T-cell (primary cell): ENCODE measurements at regions not wholly inside any gene's neighbourhood (a gene's known extent, or its start where the extent isn't known, plus 50 kb on each side); places are given as distances from the start of the nearest gene placed in this dataset.

ENCODE experiments used
- ATAC-seq, 4 experiments: fragments of 200-7000 bp in 3 of 4; fragments of 150-1000 bp in 1 of 4; cut with Tn5 transposase; replicated peaks in 1 of 4; 1 replicate in 3 of 4; 2 replicates in 1 of 4; pipeline ENCODE4 v1.10.0; 2021; ENCODE audit warnings: moderate library complexity in 3 of 4, mild to moderate bottlenecking in 2 of 4, moderate number of reproducible peaks in 1 of 4
- CTCF ChIA-PET, 2 donors: fragments of 300-600 bp; sonication (Branson Sonifier 250); formaldehyde crosslinking; loops; one replicate each; lab custom pipeline; 2022; ENCODE audit warnings: antibody characterized with exemption in 2 of 2; lab: Charles Lee
- POLR2A ChIA-PET, 2 donors: fragments of 300-600 bp; sonication (Branson Sonifier 250); formaldehyde crosslinking; loops; one replicate each; lab custom pipeline; 2022; ENCODE audit warnings: antibody characterized with exemption in 2 of 2; lab: Charles Lee
- DNase-seq, 35 experiments: peaks; one replicate each; pipeline versions ENCODE4 v3.0.0 to v3.0.0-alpha.2; 2013 to 2023
- H3K27ac ChIP-seq: one replicate; pipeline ENCODE4 v1.5.1; 2013; ENCODE audit warnings: low read length
- H3K27me3 ChIP-seq, 2 experiments: replicated peaks in 1 of 2; 1 replicate in 1 of 2; 2 replicates in 1 of 2; pipeline versions ENCODE4 v1.6.1 to v1.7.0; 2013; ENCODE audit warnings: low read length in 1 of 2, mixed read lengths in 1 of 2; ENCODE audit not compliant: control insufficient read depth in 2 of 2, insufficient read depth in 2 of 2; ENCODE audit errors: extremely low read depth in 1 of 2
- H3K36me3 ChIP-seq, 2 donors: 1 replicate in 1 of 2; 2 replicates in 1 of 2; pipeline versions ENCODE4 v1.6.1 to v1.7.0; 2013; ENCODE audit warnings: low read length in 1 of 2; ENCODE audit not compliant: control insufficient read depth in 2 of 2, insufficient read depth in 1 of 2; ENCODE audit errors: extremely low read depth in 1 of 2
- H3K4me1 ChIP-seq, 2 experiments: 1 replicate in 1 of 2; 2 replicates in 1 of 2; pipeline versions ENCODE4 v1.6.1 to v1.7.0; 2013; ENCODE audit warnings: low read length in 2 of 2, mixed read lengths in 1 of 2; ENCODE audit not compliant: insufficient read depth in 2 of 2, control insufficient read depth in 1 of 2; ENCODE audit errors: extremely low read depth in 1 of 2
- H3K4me3 ChIP-seq, 2 donors: 1 replicate in 1 of 2; 2 replicates in 1 of 2; pipeline versions ENCODE4 v1.5.1 to v1.7.0; 2013; ENCODE audit warnings: mild to moderate bottlenecking in 2 of 2, low read length in 1 of 2, moderate library complexity in 1 of 2; ENCODE audit not compliant: control insufficient read depth in 1 of 2; ENCODE audit errors: extremely low read depth in 1 of 2
- H3K9me3 ChIP-seq: 2 replicates; pipeline ENCODE4 v1.7.0; 2013
- H3K27ac Mint-ChIP-seq, 2 donors: one replicate each; pipeline ENCODE4 v1.8.0; 2020 to 2021; ENCODE audit warnings: mild to moderate bottlenecking in 2 of 2, mixed read lengths in 2 of 2
- H3K27me3 Mint-ChIP-seq, 2 donors: one replicate each; pipeline ENCODE4 v1.8.0; 2021 to 2022; ENCODE audit warnings: mixed read lengths in 2 of 2
- H3K36me3 Mint-ChIP-seq: one replicate; pipeline ENCODE4 v1.8.0; 2021; ENCODE audit warnings: mixed read lengths
- H3K4me1 Mint-ChIP-seq, 3 donors: one replicate each; pipeline ENCODE4 v1.8.0; 2020 to 2022; ENCODE audit warnings: mixed read lengths in 3 of 3, mild to moderate bottlenecking in 1 of 3
- H3K4me3 Mint-ChIP-seq, 3 donors: one replicate each; pipeline ENCODE4 v1.8.0; 2020 to 2022; ENCODE audit warnings: mild to moderate bottlenecking in 3 of 3, mixed read lengths in 3 of 3, moderate library complexity in 3 of 3
- H3K9me3 Mint-ChIP-seq, 3 donors: one replicate each; pipeline ENCODE4 v1.8.0; 2020 to 2022; ENCODE audit warnings: mixed read lengths in 3 of 3
- WGBS: methylation state at CpG from one replicate; pipeline ENCODE4 v1.1.5; 2013; ENCODE audit warnings: missing lambda C conversion rate; ENCODE audit not compliant: insufficient coverage; 5-methylcytosine and 5-hydroxymethylcytosine counted together

DNA sequence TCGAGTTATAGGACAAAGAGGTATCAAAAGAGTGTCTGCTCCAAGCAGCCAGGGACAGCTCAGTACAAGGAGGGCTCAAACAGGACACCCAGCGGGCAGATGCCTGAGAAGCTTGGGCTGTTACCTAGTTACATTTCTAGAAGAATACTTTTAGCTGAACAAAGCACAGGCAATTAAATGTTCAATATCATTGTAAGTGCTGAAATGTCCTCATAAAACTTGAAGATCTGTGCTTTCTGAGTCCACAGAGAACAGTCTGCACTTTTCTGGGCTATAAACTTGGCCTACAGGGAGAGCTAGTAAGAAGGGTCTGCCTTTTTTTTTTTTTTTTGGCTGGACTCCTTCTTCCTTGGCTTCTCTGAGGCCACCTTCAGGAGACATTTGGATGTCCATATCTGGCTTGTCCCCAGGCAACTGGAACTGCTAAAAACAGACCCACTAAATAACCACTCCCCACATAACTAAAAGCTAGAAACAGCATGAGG lies 123.2 kb downstream of the SLC16A9 start:
- H3K4me3 ChIP-seq: no peak overlapping the region
- Mint-ChIP-seq H3K4me3 (no peak overlapping the region), H3K36me3 (no peaks in the 10 kb centered on the region), H3K27me3 (peaks cover 2 to 3% of the 10 kb centered on the region in 2 donors), H3K27ac (no peak overlapping the region), H3K4me1 (no peaks in the 10 kb centered on the region), H3K9me3 (no peaks in the 10 kb centered on the region)
- no peak overlapping the region for H3K27ac ChIP-seq
- no peaks in the 10 kb centered on the region for H3K4me1 ChIP-seq
- ChIA-PET POLR2A (no interaction called here), CTCF (interaction anchor here (0.6 kb wide), 4 partner anchors 13 to 1379 kb away, joined by 3 to 4 read pairs (median 4); no protein-coding TSS in a partner anchor)
- H3K9me3 ChIP-seq: no peaks in the 10 kb centered on the region
- H3K36me3 ChIP-seq: no peaks in the 10 kb centered on the region
- ATAC-seq (no peak), DNase-seq (no peak)
- H3K27me3 ChIP-seq: peaks cover 0 to 2% of the 10 kb centered on the region in 2 experiments
- WGBS: 58% methylated on average over 1 of the region's 2 CpGs

DNA sequence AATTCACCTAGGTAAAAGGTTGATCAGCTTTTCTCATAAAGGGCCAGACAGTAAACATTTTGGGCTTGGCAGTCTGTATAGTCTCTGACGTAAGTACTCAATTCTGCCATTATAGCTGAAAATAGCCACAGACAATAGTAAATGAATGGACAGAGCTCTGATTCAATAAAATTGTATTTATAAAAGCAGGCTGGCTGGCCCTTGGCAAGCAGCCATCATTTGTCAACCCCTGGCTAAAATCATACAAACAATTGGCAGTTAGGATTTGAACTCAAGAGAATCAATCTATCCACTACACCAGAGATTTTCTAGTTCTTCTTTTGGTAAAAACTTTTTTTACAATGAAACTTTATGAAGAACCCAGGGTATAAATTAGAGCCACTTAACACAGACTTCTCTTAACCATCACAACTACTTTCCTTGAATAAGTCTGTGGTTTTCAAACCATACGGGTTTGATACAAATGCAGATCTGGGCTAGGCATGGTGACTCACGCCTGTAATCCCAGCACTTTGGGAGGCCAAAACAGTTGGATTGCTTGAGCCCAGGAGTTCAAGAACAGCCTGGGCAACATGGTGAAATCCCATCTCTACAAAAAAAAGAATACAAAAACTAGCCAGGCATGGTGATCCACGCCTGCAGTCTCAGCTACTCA lies 124.5 kb downstream of the SLC16A9 start:
- Mint-ChIP-seq H3K36me3 (no peaks in the 10 kb centered on the region), H3K27me3 (peaks cover 3 to 4% of the 10 kb centered on the region in 2 donors), H3K4me3 (no peak overlapping the region), H3K27ac (no peak overlapping the region), H3K4me1 (no peaks in the 10 kb centered on the region), H3K9me3 (no peaks in the 10 kb centered on the region)
- no peaks in the 10 kb centered on the region for H3K36me3 ChIP-seq
- DNase-seq: no peak
- H3K9me3 ChIP-seq: no peaks in the 10 kb centered on the region
- ATAC-seq: no peak
- no peak overlapping the region for H3K4me3 ChIP-seq
- CTCF ChIA-PET: no interaction called here
- POLR2A ChIA-PET: no interaction called here
- no CpG with 5 or more reads among the region's 4 CpGs for WGBS
- H3K27me3 ChIP-seq: no peaks in the 10 kb centered on the region
- no peaks in the 10 kb centered on the region for H3K4me1 ChIP-seq
- H3K27ac ChIP-seq: no peak overlapping the region

DNA sequence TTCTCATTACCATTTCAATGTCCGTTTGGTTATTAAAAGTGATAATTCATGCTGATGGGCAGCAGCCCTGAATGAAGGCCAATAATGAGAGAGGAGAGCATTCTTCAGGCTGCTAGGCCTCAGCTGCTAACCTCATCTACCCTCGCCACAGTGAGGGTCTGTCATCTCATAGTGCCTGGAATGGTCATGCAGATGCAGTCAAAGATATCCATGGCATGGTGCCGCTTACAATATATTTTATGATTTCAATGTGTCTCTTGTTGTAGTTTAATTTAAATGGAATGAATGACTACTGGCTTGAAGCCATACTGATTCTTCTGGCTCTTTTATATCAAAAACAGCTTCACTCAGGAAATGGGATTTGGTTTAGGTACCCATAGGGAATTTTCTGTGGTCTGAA lies 126.9 kb downstream of the SLC16A9 start:
- no peaks in the 10 kb centered on the region for H3K27me3 ChIP-seq
- Mint-ChIP-seq H3K4me3 (no peak overlapping the region), H3K9me3 (no peaks in the 10 kb centered on the region), H3K27me3 (peaks cover 3 to 6% of the 10 kb centered on the region in 2 donors), H3K4me1 (no peaks in the 10 kb centered on the region), H3K36me3 (no peaks in the 10 kb centered on the region), H3K27ac (no peak overlapping the region)
- ChIA-PET POLR2A (no interaction called here), CTCF (no interaction called here)
- H3K4me1 ChIP-seq: no peaks in the 10 kb centered on the region
- no peaks in the 10 kb centered on the region for H3K9me3 ChIP-seq
- DNase-seq (no peak), ATAC-seq (no peak)
- no CpG with 5 or more reads among the region's 3 CpGs for WGBS
- H3K27ac ChIP-seq: no peak overlapping the region
- no peak overlapping the region for H3K4me3 ChIP-seq
- H3K36me3 ChIP-seq: no peaks in the 10 kb centered on the region

DNA sequence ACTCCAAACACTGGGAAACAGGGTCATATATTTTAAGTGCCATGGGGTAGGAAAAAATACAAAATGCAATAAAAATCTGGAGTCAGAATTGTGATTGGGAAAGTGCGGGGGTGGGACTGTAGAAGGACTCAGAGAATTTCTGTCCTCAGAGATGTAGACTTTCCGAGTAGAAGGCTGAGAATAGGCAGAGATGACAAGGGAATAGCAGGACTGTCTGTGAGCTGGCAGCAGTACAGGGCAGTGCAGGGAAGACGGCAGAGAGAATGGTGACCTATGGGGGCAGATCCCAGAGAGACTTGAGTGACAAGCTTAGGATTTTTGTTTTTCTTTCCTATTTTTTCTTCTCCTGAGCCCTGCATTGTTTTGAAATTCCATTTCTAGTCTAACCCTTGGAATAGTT lies 127.6 kb downstream of the SLC16A9 start:
- no peaks in the 10 kb centered on the region for H3K36me3 Mint-ChIP-seq
- no peaks in the 10 kb centered on the region for H3K4me1 Mint-ChIP-seq
- POLR2A ChIA-PET: no interaction called here
- Histone ChIP-seq H3K36me3 (no peaks in the 10 kb centered on the region), H3K27ac (no peak overlapping the region), H3K4me3 (no peak overlapping the region), H3K27me3 (no peaks in the 10 kb centered on the region), H3K9me3 (no peaks in the 10 kb centered on the region), H3K4me1 (no peaks in the 10 kb centered on the region)
- H3K27me3 Mint-ChIP-seq: peaks cover 3 to 6% of the 10 kb centered on the region in 2 donors
- DNase-seq (no peak), ATAC-seq (no peak)
- H3K27ac Mint-ChIP-seq: no peak overlapping the region
- no peaks in the 10 kb centered on the region for H3K9me3 Mint-ChIP-seq
- H3K4me3 Mint-ChIP-seq: no peak overlapping the region
- 95% methylated on average over 3 of the region's 3 CpGs for WGBS
- CTCF ChIA-PET: interaction anchor here in 1 of 2 donors (0.6 kb wide), 2 partner anchors 32 to 82 kb away, joined by 3 read pairs; no protein-coding TSS in a partner anchor

DNA sequence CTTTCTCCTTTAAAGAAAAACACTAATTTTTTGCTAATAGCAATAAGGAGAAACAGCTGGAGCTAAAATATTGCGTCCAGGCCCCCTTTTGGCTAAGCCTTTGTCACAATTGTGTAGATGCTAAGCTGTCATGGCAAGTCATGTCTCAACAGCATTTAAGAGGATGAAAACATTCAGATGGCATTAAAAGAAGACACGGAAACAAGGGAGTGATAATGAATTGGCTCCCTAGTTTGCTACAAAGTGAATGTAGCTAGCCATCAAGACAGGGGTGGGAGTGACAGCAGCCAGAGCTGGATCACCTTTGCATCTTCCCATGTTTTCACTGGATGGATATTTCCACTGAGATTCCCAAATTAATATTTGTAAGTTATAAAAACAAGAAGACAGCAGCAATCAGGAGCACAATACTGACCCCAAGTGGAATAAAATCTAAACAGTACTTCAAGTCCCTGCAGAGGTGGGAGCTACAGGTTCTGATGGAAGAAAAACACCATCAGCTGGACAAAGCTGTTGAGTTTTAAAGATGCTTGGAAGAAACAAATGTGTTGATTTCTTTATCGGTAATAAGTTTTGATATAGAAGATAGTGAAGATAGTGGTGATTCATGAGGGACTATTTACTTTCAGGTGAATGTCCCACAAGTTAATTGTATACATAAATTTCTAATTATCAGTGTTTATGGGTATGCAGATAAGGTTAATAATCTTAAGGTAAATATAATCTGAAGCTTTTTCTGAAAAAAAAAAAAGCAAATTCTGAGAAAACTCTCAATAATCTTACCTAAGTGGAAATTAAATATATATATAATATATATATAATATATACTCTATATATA lies 129.4 kb downstream of the SLC16A9 start:
- Mint-ChIP-seq H3K4me1 (no peaks in the 10 kb centered on the region), H3K36me3 (no peaks in the 10 kb centered on the region), H3K4me3 (no peak overlapping the region), H3K9me3 (no peaks in the 10 kb centered on the region), H3K27me3 (peaks cover 3 to 6% of the 10 kb centered on the region in 2 donors), H3K27ac (no peak overlapping the region)
- Histone ChIP-seq H3K27me3 (no peaks in the 10 kb centered on the region), H3K9me3 (no peaks in the 10 kb centered on the region), H3K36me3 (no peaks in the 10 kb centered on the region), H3K27ac (no peak overlapping the region), H3K4me1 (no peaks in the 10 kb centered on the region), H3K4me3 (no peak overlapping the region)
- 42% methylated on average over 2 of the region's 3 CpGs for WGBS
- DNase-seq: no peak
- POLR2A ChIA-PET: no interaction called here
- CTCF ChIA-PET: no interaction called here
- no peak for ATAC-seq

DNA sequence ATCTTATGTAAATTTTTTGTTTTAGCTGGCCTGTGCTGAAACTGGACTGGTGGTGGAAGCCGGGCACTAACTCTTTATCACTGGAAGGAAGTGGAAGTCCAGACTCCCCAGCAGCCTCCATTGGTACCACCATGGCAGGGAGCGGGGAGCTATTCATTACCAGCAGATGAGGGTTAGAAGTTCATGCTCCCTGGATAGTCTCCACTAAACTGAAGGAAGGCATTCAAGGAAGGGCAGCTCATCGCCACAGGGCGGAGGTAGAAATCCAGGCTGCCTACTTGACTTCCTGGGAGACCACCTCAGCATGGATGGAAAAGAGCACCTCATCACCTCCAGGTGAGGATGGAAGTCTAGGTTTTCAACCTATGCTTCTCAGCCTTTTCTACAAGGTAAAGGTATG lies 130.9 kb downstream of the SLC16A9 start:
- POLR2A ChIA-PET: no interaction called here
- no peak for ATAC-seq
- no peaks in the 10 kb centered on the region for H3K4me1 ChIP-seq
- CTCF ChIA-PET: no interaction called here
- no peaks in the 10 kb centered on the region for H3K9me3 ChIP-seq
- H3K36me3 ChIP-seq: no peaks in the 10 kb centered on the region
- 79% methylated on average over 2 of the region's 4 CpGs for whole genome bisulfite sequencing
- Mint-ChIP-seq H3K27ac (no peak overlapping the region), H3K27me3 (peaks cover 3 to 6% of the 10 kb centered on the region in 2 donors), H3K4me3 (no peak overlapping the region), H3K36me3 (no peaks in the 10 kb centered on the region), H3K9me3 (no peaks in the 10 kb centered on the region), H3K4me1 (no peaks in the 10 kb centered on the region)
- no peak for DNase-seq
- H3K4me3 ChIP-seq: no peak overlapping the region
- H3K27me3 ChIP-seq: no peaks in the 10 kb centered on the region
- no peak overlapping the region for H3K27ac ChIP-seq
